ENCODE measurements at regions not wholly inside any gene's neighbourhood (a gene's known extent, or its start where the extent isn't known, plus 50 kb on each side); places are given as distances from the start of the nearest gene placed in this dataset.

GRCh38 chr9:16960084-16960483 is 89.6 kb upstream of the BNC2 start:
- ATAC-seq = no peak
- intact Hi-C loops (cut with DNase I) = no loop called here
- 69% methylated on average over 2 of the region's 2 CpGs for WGBS (ENCODE audit: insufficient coverage, low coverage, low lambda C conversion rate, missing lambda C conversion rate)

GRCh38 chr9:16959391-16959790 is 88.9 kb upstream of the BNC2 start:
- Histone ChIP-seq H3K27ac (no peak overlapping the region), H3K9me3 (no peaks in the 10 kb centered on the region), H3K4me1 (no peaks in the 10 kb centered on the region), H3K27me3 (no peaks in the 10 kb centered on the region), H3K4me3 (no peak overlapping the region), H3K36me3 (no peaks in the 10 kb centered on the region)
- intact Hi-C loops (cut with DNase I) = no loop called here
- DNase-seq (no peak), ATAC-seq (no peak)
- TF ChIP-seq CTCF (IDR thresholded peaks at IDR 0.05) = no peak
- no peak for TF ChIP-seq POLR2A (IDR thresholded peaks at IDR 0.05)

More at GRCh38 chr9:16960084-16960483, 89.6 kb upstream of the BNC2 start:
- Histone ChIP-seq H3K4me3 (no peak overlapping the region), H3K9me3 (no peaks in the 10 kb centered on the region), H3K4me1 (no peaks in the 10 kb centered on the region), H3K27me3 (no peaks in the 10 kb centered on the region), H3K36me3 (no peaks in the 10 kb centered on the region), H3K27ac (no peak overlapping the region)
- TF ChIP-seq POLR2A (IDR thresholded peaks at IDR 0.05) (no peak), CTCF (IDR thresholded peaks at IDR 0.05) (no peak)
- DNase-seq = no peak

- TF ChIP-seq POLR2A (IDR thresholded peaks at IDR 0.05) = no peak
- no peak for TF ChIP-seq CTCF (IDR thresholded peaks at IDR 0.05)
- intact Hi-C loops (cut with DNase I) = no loop called here
- no peak overlapping the region for H3K4me3 ChIP-seq
- no peaks in the 10 kb centered on the region for H3K27me3 ChIP-seq
- DNase-seq = no peak
- no peaks in the 10 kb centered on the region for H3K9me3 ChIP-seq
- H3K27ac ChIP-seq = no peak overlapping the region
- no peak for ATAC-seq
- WGBS (ENCODE audit: insufficient coverage, low coverage, low lambda C conversion rate, missing lambda C conversion rate) = 64% methylated on average over 2 of the region's 2 CpGs
- no peaks in the 10 kb centered on the region for H3K36me3 ChIP-seq
- no peaks in the 10 kb centered on the region for H3K4me1 ChIP-seq
Observed at GRCh38 chr9:16954040-16954439, 83.6 kb upstream of the BNC2 start.

GRCh38 chr9:16951502-16951901 is 81.0 kb upstream of the BNC2 start:
- ATAC-seq (no peak), DNase-seq (no peak)
- TF ChIP-seq CTCF (IDR thresholded peaks at IDR 0.05) = no peak
- no peak for TF ChIP-seq POLR2A (IDR thresholded peaks at IDR 0.05)
- H3K4me3 ChIP-seq = no peak overlapping the region
- no peak overlapping the region for H3K27ac ChIP-seq
- H3K9me3 ChIP-seq = no peaks in the 10 kb centered on the region
- no peaks in the 10 kb centered on the region for H3K36me3 ChIP-seq
- no peaks in the 10 kb centered on the region for H3K27me3 ChIP-seq
- intact Hi-C loops (cut with DNase I) = no loop called here
- H3K4me1 ChIP-seq = no peaks in the 10 kb centered on the region
- 55% methylated on average over 2 of the region's 2 CpGs for WGBS (ENCODE audit: insufficient coverage, low coverage, low lambda C conversion rate, missing lambda C conversion rate)

- TF ChIP-seq POLR2A (IDR thresholded peaks at IDR 0.05) = no peak
- TF ChIP-seq CTCF (IDR thresholded peaks at IDR 0.05) = no peak
- no peak for DNase-seq
- no peaks in the 10 kb centered on the region for H3K9me3 ChIP-seq
- no peaks in the 10 kb centered on the region for H3K36me3 ChIP-seq
- no peak overlapping the region for H3K27ac ChIP-seq
- intact Hi-C loops (cut with DNase I) = no loop called here
- no peaks in the 10 kb centered on the region for H3K27me3 ChIP-seq
- H3K4me3 ChIP-seq = no peak overlapping the region
- 45% methylated on average over 4 of the region's 4 CpGs for WGBS (ENCODE audit: insufficient coverage, low coverage, low lambda C conversion rate, missing lambda C conversion rate)
- no peak for ATAC-seq
- H3K4me1 ChIP-seq = no peaks in the 10 kb centered on the region
Observed at GRCh38 chr9:16950051-16950450, 79.6 kb upstream of the BNC2 start.

Data from right lobe of liver (tissue), 6 donors.